ENCODE measurements at regions not wholly inside any gene's neighbourhood (a gene's known extent, or its start where the extent isn't known, plus 50 kb on each side); places are given as distances from the start of the nearest gene placed in this dataset.

GRCh38 chrX:39731330-39731667 is 366.5 kb downstream of the BCOR start:
- TF ChIP-seq CTCF (IDR thresholded peaks at IDR 0.05 in 8 of 11, conservative IDR thresholded peaks at IDR 0.05 in 3 of 11), result no peak
- TF ChIP-seq POLR2AphosphoS5 (IDR thresholded peaks at IDR 0.05), result no peak

All from spleen (tissue), 7 donors.